GM19240 (cell line): ENCODE measurements at regions not wholly inside any gene's neighbourhood (a gene's known extent, or its start where the extent isn't known, plus 50 kb on each side); places are given as distances from the start of the nearest gene placed in this dataset.
"Not testable (repeated sequence)": the region's sequence is repeated elsewhere in the genome, so short reads cannot be mapped to it uniquely, and the experiment has no call there.

Experiments
- DNase-seq: peaks from one replicate; pipeline ENCODE4 v3.0.0; 2011; ENCODE audit warnings: low spot score; ENCODE audit not compliant: insufficient read length

- no peak for DNase-seq
These were observed 331.4 kb upstream of the KLHL29 start for GRCh38 chr2:23053601-23054000.

- no peak for DNase-seq
These were observed 329.7 kb upstream of the KLHL29 start for GRCh38 chr2:23055251-23055650.

- not testable (repeated sequence) for DNase-seq
These were observed 328.1 kb upstream of the KLHL29 start for GRCh38 chr2:23056846-23057245.

- DNase-seq: no peak
These were observed 326.5 kb upstream of the KLHL29 start for GRCh38 chr2:23058435-23058834.

GRCh38 chr2:23065210-23065609 is 319.8 kb upstream of the KLHL29 start:
- DNase-seq: no peak

- DNase-seq: no peak
These were observed 319.0 kb upstream of the KLHL29 start for GRCh38 chr2:23065936-23066335.

GRCh38 chr2:23066686-23067085 is 318.3 kb upstream of the KLHL29 start:
- DNase-seq: no peak

GRCh38 chr2:23069156-23069555 is 315.8 kb upstream of the KLHL29 start:
- DNase-seq: no peak

- DNase-seq: no peak
These were observed 315.1 kb upstream of the KLHL29 start for GRCh38 chr2:23069923-23070322.

- DNase-seq: no peak
These were observed 311.9 kb upstream of the KLHL29 start for GRCh38 chr2:23073056-23073455.

- DNase-seq: no peak
These were observed 311.3 kb upstream of the KLHL29 start for GRCh38 chr2:23073671-23074070.

- DNase-seq: no peak
These were observed 307.4 kb upstream of the KLHL29 start for GRCh38 chr2:23077596-23077995.

- no peak for DNase-seq
These were observed 306.1 kb upstream of the KLHL29 start for GRCh38 chr2:23078784-23079434.

GRCh38 chr2:23083966-23084365 is 301.0 kb upstream of the KLHL29 start:
- DNase-seq: no peak

GRCh38 chr2:23091019-23091418 is 294.0 kb upstream of the KLHL29 start:
- no peak for DNase-seq

GRCh38 chr2:23091900-23092299 is 293.1 kb upstream of the KLHL29 start:
- no peak for DNase-seq

- no peak for DNase-seq
These were observed 292.1 kb upstream of the KLHL29 start for GRCh38 chr2:23092831-23093230.

- DNase-seq: no peak
These were observed 291.5 kb upstream of the KLHL29 start for GRCh38 chr2:23093513-23093912.

GRCh38 chr2:23096906-23097602 is 287.9 kb upstream of the KLHL29 start:
- no peak for DNase-seq

GRCh38 chr2:23100406-23100805 is 284.6 kb upstream of the KLHL29 start:
- no peak for DNase-seq

GRCh38 chr2:23106242-23106785 is 278.7 kb upstream of the KLHL29 start:
- no peak for DNase-seq

GRCh38 chr2:23107327-23107941 is 277.5 kb upstream of the KLHL29 start:
- DNase-seq: no peak
